HEK293 (cell line): ENCODE measurements at regions not wholly inside any gene's neighbourhood (a gene's known extent, or its start where the extent isn't known, plus 50 kb on each side); places are given as distances from the start of the nearest gene placed in this dataset.

Experiments used
- MZF1 ChIP-seq: fragments of 450-650 bp; formaldehyde crosslinking; IDR thresholded peaks from 2 replicates; pipeline ENCODE4 v1.5.1; 2017; ENCODE audit warnings: missing biosample characterization, missing genetic modification characterization, borderline replicate concordance
- ZNF274 ChIP-seq, 2 experiments: fragments of 200-500 bp in 1 of 2; fragments of 450-650 bp in 1 of 2; sonication (Bioruptor generic) in 1 of 2; formaldehyde crosslinking in 1 of 2; IDR thresholded peaks; 2 replicates each; pipeline versions ENCODE4 v1.5.1 to v1.6.1; 2014 to 2016; ENCODE audit warnings: borderline replicate concordance in 1 of 2, inconsistent platforms in 1 of 2, low read length in 1 of 2, missing biosample characterization in 1 of 2, missing genetic modification characterization in 1 of 2
- TF ChIP-seq, protein P1 (sequence below): fragments of 450-650 bp; formaldehyde crosslinking; IDR thresholded peaks from 2 replicates; pipeline ENCODE4 v1.5.1; 2016; ENCODE audit warnings: missing biosample characterization, missing genetic modification characterization

DNA sequence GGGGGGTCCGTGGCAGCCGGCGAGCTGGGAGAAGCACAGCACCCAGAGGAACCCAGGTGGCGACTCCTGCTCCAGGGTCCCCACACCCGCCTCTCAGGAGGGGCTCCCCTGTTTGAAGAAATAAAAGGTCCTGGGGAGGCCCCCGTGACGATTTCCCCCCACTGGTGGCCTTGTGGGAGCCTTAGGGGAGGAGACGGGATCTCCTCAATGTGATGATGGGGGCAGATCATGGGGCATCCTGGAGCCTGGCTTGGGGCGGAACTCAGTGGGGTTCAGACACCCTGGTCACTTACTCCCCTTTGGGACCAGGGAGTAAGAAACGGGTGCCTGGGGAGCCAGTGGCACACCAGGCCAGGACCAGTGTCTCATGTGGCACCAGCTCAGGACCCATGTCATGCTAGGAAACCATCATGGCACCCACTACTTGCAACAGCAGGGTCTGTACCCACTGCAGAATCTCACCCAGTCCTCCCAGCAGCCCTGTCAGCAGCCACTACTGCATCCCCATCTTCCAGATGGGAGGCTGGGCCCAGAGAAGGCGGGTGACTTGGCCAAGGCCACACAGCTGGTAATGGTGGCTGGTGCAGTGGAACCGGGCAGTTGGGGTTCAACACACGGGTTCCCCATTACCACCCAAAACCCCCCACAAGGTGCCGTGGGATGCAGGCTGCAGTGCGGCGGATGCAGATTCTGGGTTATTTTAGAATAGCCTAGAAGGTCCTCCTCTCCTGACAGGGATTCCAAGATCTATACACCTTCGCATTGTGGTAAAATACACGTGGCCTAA lies 130.7 kb downstream of the CTTN start:
- TF ChIP-seq ZNF274 (IDR thresholded peaks at IDR 0.05; ENCODE audit: low read length) = no peak
- no peak for TF ChIP-seq ZNF274 (tag by site-specific recombination; IDR thresholded peaks at IDR 0.05; ENCODE audit: borderline replicate concordance)
- TF ChIP-seq, protein P1, sequence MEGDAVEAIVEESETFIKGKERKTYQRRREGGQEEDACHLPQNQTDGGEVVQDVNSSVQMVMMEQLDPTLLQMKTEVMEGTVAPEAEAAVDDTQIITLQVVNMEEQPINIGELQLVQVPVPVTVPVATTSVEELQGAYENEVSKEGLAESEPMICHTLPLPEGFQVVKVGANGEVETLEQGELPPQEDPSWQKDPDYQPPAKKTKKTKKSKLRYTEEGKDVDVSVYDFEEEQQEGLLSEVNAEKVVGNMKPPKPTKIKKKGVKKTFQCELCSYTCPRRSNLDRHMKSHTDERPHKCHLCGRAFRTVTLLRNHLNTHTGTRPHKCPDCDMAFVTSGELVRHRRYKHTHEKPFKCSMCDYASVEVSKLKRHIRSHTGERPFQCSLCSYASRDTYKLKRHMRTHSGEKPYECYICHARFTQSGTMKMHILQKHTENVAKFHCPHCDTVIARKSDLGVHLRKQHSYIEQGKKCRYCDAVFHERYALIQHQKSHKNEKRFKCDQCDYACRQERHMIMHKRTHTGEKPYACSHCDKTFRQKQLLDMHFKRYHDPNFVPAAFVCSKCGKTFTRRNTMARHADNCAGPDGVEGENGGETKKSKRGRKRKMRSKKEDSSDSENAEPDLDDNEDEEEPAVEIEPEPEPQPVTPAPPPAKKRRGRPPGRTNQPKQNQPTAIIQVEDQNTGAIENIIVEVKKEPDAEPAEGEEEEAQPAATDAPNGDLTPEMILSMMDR (tag by site-specific recombination) = no peak
- TF ChIP-seq MZF1 (tag by site-specific recombination) = no peak
